ENCODE measurements at regions not wholly inside any gene's neighbourhood (a gene's known extent, or its start where the extent isn't known, plus 50 kb on each side); places are given as distances from the start of the nearest gene placed in this dataset.
A peak's percentile ranks its signal among the peaks of the same experiment; 100 is the strongest.

DNA sequence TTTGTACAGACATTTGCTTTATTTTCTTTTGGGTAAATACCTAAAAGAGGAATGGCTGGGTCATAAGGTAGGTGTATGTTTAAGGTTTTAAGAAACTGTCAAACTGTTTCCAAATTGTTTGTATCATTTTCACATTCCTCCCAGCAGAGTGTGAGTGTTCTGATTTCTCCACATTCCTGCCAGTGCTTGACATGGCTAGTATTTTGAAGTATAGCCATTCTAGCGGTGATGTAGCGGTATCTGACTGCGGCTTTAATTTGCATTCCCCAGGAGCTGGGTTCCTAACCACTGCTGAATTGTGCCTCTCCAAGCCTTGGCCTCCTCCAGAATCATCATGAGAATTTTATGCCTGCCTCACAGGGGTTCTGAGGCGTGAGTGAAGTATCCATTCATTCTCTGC lies 61.8 kb upstream of the ARL4C start:
- Histone ChIP-seq H3K27ac (ENCODE audit: insufficient read length, low read depth, low read length) (no peak overlapping the region), H4K91ac (ENCODE audit: insufficient read length, low read depth, low read length) (no peak overlapping the region), H3K23ac (ENCODE audit: insufficient read length, low read depth, low read length) (no peak overlapping the region), H3K27me3 (ENCODE audit: insufficient read depth, low read length) (no peaks in the 10 kb centered on the region), H4K5ac (ENCODE audit: insufficient read length, low read depth, low read length) (no peak overlapping the region), H2AFZ (ENCODE audit: low read length) (no peak overlapping the region), H3K4ac (ENCODE audit: low read depth, low read length) (no peak overlapping the region), H3K18ac (ENCODE audit: insufficient read length, low read depth, low read length) (no peak overlapping the region), H2BK15ac (ENCODE audit: low read depth, low read length) (no peak overlapping the region), H3T11ph (ENCODE audit: low read length) (no peak overlapping the region), H3K4me1 (ENCODE audit: insufficient read depth, low read length) (no peaks in the 10 kb centered on the region), H3K9me3 (ENCODE audit: control insufficient read depth, low read depth, low read length) (no peaks in the 10 kb centered on the region), H3K23me2 (ENCODE audit: insufficient read length, low read depth, low read length, poor library complexity, severe bottlenecking) (no peaks in the 10 kb centered on the region), H2AK5ac (ENCODE audit: insufficient read length, low read length) (no peak overlapping the region), H4K20me1 (ENCODE audit: control insufficient read depth, insufficient read depth, insufficient read length) (no peaks in the 10 kb centered on the region), H3K79me2 (ENCODE audit: insufficient read depth, low read length) (no peaks in the 10 kb centered on the region), H2BK120ac (ENCODE audit: low read depth, low read length, poor library complexity, severe bottlenecking) (no peak overlapping the region), H2BK12ac (ENCODE audit: insufficient read length, low read depth, low read length) (no peak overlapping the region), H2BK20ac (ENCODE audit: low read depth, low read length, poor library complexity, severe bottlenecking) (no peak overlapping the region), H3K56ac (ENCODE audit: insufficient read length, low read depth, low read length) (no peak overlapping the region), H3K9ac (ENCODE audit: extremely low read depth, insufficient read length, low read length) (no peak overlapping the region), H3K4me2 (ENCODE audit: insufficient read depth, insufficient read length, low read length) (no peak overlapping the region), H3K79me1 (ENCODE audit: insufficient read depth, low read depth, low read length, poor library complexity, severe bottlenecking) (no peaks in the 10 kb centered on the region), H3K14ac (ENCODE audit: insufficient read depth, low read length) (no peak overlapping the region), H2BK5ac (ENCODE audit: insufficient read length, low read length) (no peak overlapping the region), H4K8ac (replicated peaks; ENCODE audit: insufficient read length, low read depth, low read length) (no peak overlapping the region)
- peaks cover 0 to 9% of the 10 kb centered on the region in 2 experiments; a peak in 2 of 4 replicates for H3K4me1 Mint-ChIP-seq
- H3K4me3 Mint-ChIP-seq: no peak overlapping the region
- TF ChIP-seq, protein P1, sequence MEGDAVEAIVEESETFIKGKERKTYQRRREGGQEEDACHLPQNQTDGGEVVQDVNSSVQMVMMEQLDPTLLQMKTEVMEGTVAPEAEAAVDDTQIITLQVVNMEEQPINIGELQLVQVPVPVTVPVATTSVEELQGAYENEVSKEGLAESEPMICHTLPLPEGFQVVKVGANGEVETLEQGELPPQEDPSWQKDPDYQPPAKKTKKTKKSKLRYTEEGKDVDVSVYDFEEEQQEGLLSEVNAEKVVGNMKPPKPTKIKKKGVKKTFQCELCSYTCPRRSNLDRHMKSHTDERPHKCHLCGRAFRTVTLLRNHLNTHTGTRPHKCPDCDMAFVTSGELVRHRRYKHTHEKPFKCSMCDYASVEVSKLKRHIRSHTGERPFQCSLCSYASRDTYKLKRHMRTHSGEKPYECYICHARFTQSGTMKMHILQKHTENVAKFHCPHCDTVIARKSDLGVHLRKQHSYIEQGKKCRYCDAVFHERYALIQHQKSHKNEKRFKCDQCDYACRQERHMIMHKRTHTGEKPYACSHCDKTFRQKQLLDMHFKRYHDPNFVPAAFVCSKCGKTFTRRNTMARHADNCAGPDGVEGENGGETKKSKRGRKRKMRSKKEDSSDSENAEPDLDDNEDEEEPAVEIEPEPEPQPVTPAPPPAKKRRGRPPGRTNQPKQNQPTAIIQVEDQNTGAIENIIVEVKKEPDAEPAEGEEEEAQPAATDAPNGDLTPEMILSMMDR (conservative IDR thresholded peaks at IDR 0.05): 0 out of 3 replicates have a peak, but pooled peaks have one; percentile 16
- peaks cover 13% of the 10 kb centered on the region for H3K27me3 Mint-ChIP-seq (ENCODE audit: low read depth)
- H3K36me3 Mint-ChIP-seq (ENCODE audit: insufficient read depth in 1 of 3, low read depth in 3 of 3): peaks cover 7 to 31% (median 17%) of the 10 kb centered on the region in 3 experiments; a peak in 6 of 7 replicates
- WGBS (ENCODE audit: extremely low coverage, insufficient read length, low lambda C conversion rate): no CpG with 5 or more reads among the region's 4 CpGs
- no peak for DNase-seq
- no peak overlapping the region for H3K27ac Mint-ChIP-seq
- H3K9me3 Mint-ChIP-seq: peaks cover 17 to 26% of the 10 kb centered on the region in 2 experiments
